Muscle layer of colon (tissue), 2 donors: ENCODE measurements at regions not wholly inside any gene's neighbourhood (a gene's known extent, or its start where the extent isn't known, plus 50 kb on each side); places are given as distances from the start of the nearest gene placed in this dataset.

Source experiments
- H3K27ac ChIP-seq: one replicate; pipeline ENCODE4 v1.7.0; 2013; ENCODE audit warnings: low read depth, mild to moderate bottlenecking, low read length, moderate library complexity
- H3K27me3 ChIP-seq, 2 donors: one replicate each; pipeline ENCODE4 v1.7.0; 2013; ENCODE audit warnings: low read length in 2 of 2, mild to moderate bottlenecking in 2 of 2; ENCODE audit not compliant: insufficient read depth in 2 of 2, control insufficient read depth in 1 of 2
- H3K36me3 ChIP-seq: one replicate; pipeline ENCODE4 v1.7.0; 2013; ENCODE audit warnings: mild to moderate bottlenecking, low read length; ENCODE audit not compliant: insufficient read depth
- H3K4me1 ChIP-seq: one replicate; pipeline ENCODE4 v1.7.0; 2013; ENCODE audit warnings: mild to moderate bottlenecking, low read length; ENCODE audit not compliant: insufficient read depth
- H3K4me3 ChIP-seq, 2 donors: one replicate each; pipeline ENCODE4 v1.7.0; 2013; ENCODE audit warnings: low read length in 2 of 2, low read depth in 1 of 2, mild to moderate bottlenecking in 1 of 2, moderate library complexity in 1 of 2
- H3K9ac ChIP-seq: one replicate; pipeline ENCODE4 v1.7.0; 2013; ENCODE audit warnings: low read length
- H3K9me3 ChIP-seq: one replicate; pipeline ENCODE4 v1.7.0; 2013; ENCODE audit warnings: mild to moderate bottlenecking, low read length
- donor health status: abdominal sarcoma.
- donor health status: Adenocarcinoma of cecum.

- H3K9ac ChIP-seq, result no peak overlapping the region
- no peaks in the 10 kb centered on the region for H3K27me3 ChIP-seq
- H3K4me1 ChIP-seq, result no peaks in the 10 kb centered on the region
- H3K9me3 ChIP-seq, result no peaks in the 10 kb centered on the region
- no peak overlapping the region for H3K27ac ChIP-seq
- H3K36me3 ChIP-seq, result no peaks in the 10 kb centered on the region
- H3K4me3 ChIP-seq, result no peak overlapping the region
Measured at GRCh38 chr3:159200176-159200575, 398.3 kb downstream of the MFSD1 start.

DNA sequence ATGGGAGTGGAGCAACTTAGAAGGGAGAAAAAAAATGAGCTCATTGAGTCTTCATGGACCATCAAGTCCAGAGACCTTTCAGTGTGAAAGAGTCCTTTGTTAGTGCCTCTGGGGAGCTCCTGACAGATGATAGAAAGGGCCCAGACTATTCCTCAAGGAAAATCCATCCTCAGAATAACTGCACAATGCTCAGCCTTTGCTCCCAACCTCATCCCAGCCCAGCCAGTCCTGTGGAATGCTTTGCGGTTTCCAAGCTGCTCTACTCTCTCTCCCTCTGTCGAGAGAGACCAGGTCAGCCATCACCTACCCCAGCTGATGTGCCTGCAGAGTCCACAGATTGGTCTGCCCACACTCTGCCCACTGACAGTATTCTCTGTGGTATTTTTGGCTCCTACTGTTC lies 406.2 kb downstream of the MFSD1 start:
- no peaks in the 10 kb centered on the region for H3K36me3 ChIP-seq
- H3K9me3 ChIP-seq, result no peaks in the 10 kb centered on the region

DNA sequence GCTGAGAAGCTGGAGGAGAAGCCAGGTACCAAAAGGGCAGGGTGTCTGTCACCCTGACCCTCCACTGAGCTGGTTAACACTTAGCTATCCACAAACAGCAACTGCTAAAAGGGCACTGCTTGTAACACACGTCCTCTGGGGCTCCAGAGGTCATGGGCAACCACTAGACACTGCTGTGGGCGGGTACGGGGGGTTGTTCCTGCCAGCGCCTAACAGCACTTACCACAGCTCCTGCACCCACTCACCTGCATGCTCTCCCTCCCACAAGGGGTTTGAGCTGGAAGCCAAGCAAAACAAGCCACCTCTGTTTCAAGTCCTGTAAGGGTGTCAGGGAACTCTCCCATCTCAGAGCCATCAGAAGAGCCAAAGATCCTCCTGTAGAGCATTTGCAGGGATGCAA lies 407.6 kb downstream of the MFSD1 start:
- Histone ChIP-seq H3K4me1 (no peaks in the 10 kb centered on the region), H3K27ac (no peak overlapping the region), H3K4me3 (no peak overlapping the region), H3K36me3 (no peaks in the 10 kb centered on the region), H3K27me3 (no peaks in the 10 kb centered on the region), H3K9ac (no peak overlapping the region), H3K9me3 (no peaks in the 10 kb centered on the region)

More for the DNA sequence above, 406.2 kb downstream of the MFSD1 start:
- no peaks in the 10 kb centered on the region for H3K27me3 ChIP-seq
- no peak overlapping the region for H3K4me3 ChIP-seq
- H3K27ac ChIP-seq, result no peak overlapping the region
- no peak overlapping the region for H3K9ac ChIP-seq
- H3K4me1 ChIP-seq, result no peaks in the 10 kb centered on the region

- H3K27me3 ChIP-seq, result no peaks in the 10 kb centered on the region
- H3K9ac ChIP-seq, result no peak overlapping the region
- no peak overlapping the region for H3K27ac ChIP-seq
- H3K4me3 ChIP-seq, result no peak overlapping the region
- H3K36me3 ChIP-seq, result no peaks in the 10 kb centered on the region
- no peaks in the 10 kb centered on the region for H3K9me3 ChIP-seq
- H3K4me1 ChIP-seq, result no peaks in the 10 kb centered on the region
Measured at GRCh38 chr3:159210336-159210735, 408.5 kb downstream of the MFSD1 start.

DNA sequence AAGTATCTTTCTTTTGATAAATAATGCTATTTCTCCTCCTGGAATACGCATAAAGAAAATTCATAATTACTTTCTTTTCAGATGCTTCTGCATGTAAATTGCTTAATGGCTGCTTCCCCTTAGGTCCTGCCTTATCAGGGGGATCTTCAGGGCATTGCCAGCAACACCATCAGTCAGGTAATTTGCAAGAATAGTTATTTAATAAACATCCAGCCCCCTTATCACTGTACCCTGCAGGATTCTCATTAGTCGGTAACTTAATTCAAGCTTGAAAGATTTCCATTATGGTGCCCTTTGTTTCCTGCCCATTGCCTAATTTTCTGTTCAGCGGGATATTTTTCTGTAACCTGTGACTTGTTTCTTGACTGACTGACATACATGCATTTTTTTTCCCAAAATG lies 414.5 kb downstream of the MFSD1 start:
- Histone ChIP-seq H3K4me1 (no peaks in the 10 kb centered on the region), H3K9ac (no peak overlapping the region), H3K36me3 (no peaks in the 10 kb centered on the region), H3K9me3 (no peaks in the 10 kb centered on the region), H3K27ac (no peak overlapping the region), H3K4me3 (no peak overlapping the region), H3K27me3 (no peaks in the 10 kb centered on the region)

DNA sequence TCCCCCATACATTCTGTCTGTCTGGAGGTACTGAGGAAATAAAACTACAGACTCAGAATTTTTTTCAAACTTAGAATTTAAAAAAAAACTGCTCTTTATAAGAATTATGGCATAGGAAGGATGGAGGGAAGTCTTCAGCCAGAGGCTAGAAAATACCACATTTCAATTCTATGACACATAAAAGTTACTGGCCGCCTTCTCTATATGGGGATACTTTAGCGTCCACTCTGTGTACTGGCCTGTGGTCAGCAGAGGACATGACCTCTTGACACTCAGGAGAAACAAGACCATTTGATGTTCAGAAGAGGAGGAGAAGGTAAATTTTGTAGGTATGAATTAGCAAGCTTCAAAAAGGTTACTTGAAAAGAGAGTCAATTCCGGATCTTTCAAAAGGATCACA lies 417.4 kb downstream of the MFSD1 start:
- no peak overlapping the region for H3K9ac ChIP-seq
- H3K27ac ChIP-seq, result no peak overlapping the region
- no peak overlapping the region for H3K4me3 ChIP-seq
- H3K36me3 ChIP-seq, result no peaks in the 10 kb centered on the region
- H3K27me3 ChIP-seq, result no peaks in the 10 kb centered on the region
- H3K4me1 ChIP-seq, result no peaks in the 10 kb centered on the region
- H3K9me3 ChIP-seq, result no peaks in the 10 kb centered on the region

- Histone ChIP-seq H3K4me3 (no peak overlapping the region), H3K36me3 (no peaks in the 10 kb centered on the region), H3K9ac (no peak overlapping the region), H3K27ac (no peak overlapping the region), H3K4me1 (no peaks in the 10 kb centered on the region), H3K27me3 (no peaks in the 10 kb centered on the region), H3K9me3 (no peaks in the 10 kb centered on the region)
Measured at GRCh38 chr3:159221335-159221734, 419.5 kb downstream of the MFSD1 start.

- H3K9ac ChIP-seq, result no peak overlapping the region
- H3K27ac ChIP-seq, result no peak overlapping the region
- no peaks in the 10 kb centered on the region for H3K36me3 ChIP-seq
- H3K4me3 ChIP-seq, result no peak overlapping the region
- no peaks in the 10 kb centered on the region for H3K27me3 ChIP-seq
- no peaks in the 10 kb centered on the region for H3K9me3 ChIP-seq
- no peaks in the 10 kb centered on the region for H3K4me1 ChIP-seq
Measured at GRCh38 chr3:159229116-159229680, 427.3 kb downstream of the MFSD1 start.

DNA sequence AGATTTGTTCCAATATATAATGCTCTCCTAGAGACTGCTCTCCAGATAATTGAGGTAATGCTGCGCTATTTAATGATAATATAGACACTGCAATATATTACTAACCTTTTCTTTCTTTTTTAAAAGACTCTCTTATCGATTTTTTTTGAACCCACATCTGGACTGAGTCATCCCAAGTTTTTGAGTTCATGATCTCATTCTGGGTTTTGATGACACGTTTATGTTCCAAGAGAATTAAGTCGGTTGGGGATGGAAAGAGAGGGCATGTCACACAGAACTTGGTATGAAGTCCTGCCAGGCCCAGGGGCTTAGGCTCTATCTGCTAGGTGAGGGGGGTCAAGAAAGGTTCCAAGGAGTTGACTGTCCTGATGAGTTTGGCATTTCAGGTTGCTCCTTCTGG lies 431.1 kb downstream of the MFSD1 start:
- Histone ChIP-seq H3K4me1 (no peaks in the 10 kb centered on the region), H3K27ac (no peak overlapping the region), H3K4me3 (no peak overlapping the region), H3K36me3 (no peaks in the 10 kb centered on the region), H3K27me3 (no peaks in the 10 kb centered on the region), H3K9me3 (no peaks in the 10 kb centered on the region), H3K9ac (no peak overlapping the region)

DNA sequence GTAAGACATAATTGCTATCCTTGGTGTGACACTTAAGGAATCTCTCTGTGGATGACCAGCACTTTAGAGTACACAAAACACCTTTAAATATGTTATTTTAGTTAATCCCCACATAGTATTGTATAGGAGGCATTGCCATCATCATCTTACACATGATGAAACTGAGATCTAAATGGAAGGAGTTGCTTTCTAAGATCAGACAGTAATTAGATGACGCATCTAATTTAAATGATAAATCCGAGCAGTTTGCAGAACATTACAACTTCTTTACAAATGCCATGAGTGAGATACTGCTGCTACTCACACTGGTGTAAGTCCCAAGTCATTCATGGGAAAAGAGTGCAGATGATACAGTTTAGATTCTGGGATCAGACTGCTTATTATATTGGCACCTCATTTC lies 431.9 kb downstream of the MFSD1 start:
- Histone ChIP-seq H3K36me3 (no peaks in the 10 kb centered on the region), H3K4me1 (no peaks in the 10 kb centered on the region), H3K27me3 (no peaks in the 10 kb centered on the region), H3K27ac (no peak overlapping the region), H3K9me3 (no peaks in the 10 kb centered on the region), H3K9ac (no peak overlapping the region), H3K4me3 (no peak overlapping the region)

GRCh38 chr3:159234306-159234705 lies 432.5 kb downstream of the MFSD1 start:
- Histone ChIP-seq H3K9me3 (no peaks in the 10 kb centered on the region), H3K4me3 (no peak overlapping the region), H3K27me3 (no peaks in the 10 kb centered on the region), H3K36me3 (no peaks in the 10 kb centered on the region), H3K9ac (no peak overlapping the region), H3K27ac (no peak overlapping the region), H3K4me1 (no peaks in the 10 kb centered on the region)

DNA sequence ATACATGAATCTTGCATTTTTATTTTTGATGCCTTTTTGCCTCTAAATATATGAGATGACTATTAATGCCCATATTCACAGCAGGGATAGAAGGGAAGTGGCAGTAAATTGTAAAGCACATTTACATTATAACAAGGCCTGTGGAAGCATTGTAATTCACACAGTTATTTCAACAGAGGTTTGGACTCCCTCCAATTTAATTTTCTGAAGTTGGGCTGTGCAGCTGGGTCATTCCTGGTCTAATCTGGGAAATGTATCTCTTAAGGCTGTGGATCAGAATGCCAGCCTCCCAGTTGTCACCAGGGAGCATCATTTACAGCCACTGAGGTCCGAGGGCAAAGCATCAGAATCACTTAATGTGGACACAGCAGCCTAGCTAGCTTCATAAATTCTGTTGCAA lies 434.5 kb downstream of the MFSD1 start:
- no peak overlapping the region for H3K27ac ChIP-seq
- H3K9ac ChIP-seq, result no peak overlapping the region
- H3K9me3 ChIP-seq, result no peaks in the 10 kb centered on the region
- H3K4me3 ChIP-seq, result no peak overlapping the region
- H3K4me1 ChIP-seq, result no peaks in the 10 kb centered on the region
- H3K27me3 ChIP-seq, result no peaks in the 10 kb centered on the region
- no peaks in the 10 kb centered on the region for H3K36me3 ChIP-seq
